Stimulated activated CD4-positive, alpha-beta T cell treated with anti-CD3 and anti-CD28 coated beads, Interleukin-15, amount 100 ng/mL, for 1 hour (primary cell): ENCODE measurements at regions not wholly inside any gene's neighbourhood (a gene's known extent, or its start where the extent isn't known, plus 50 kb on each side); places are given as distances from the start of the nearest gene placed in this dataset.
"Not testable (repeated sequence)": the region's sequence is repeated elsewhere in the genome, so short reads cannot be mapped to it uniquely, and the experiment has no call there.

Experiments used
- DNase-seq, 2 donors: peaks; one replicate each; pipeline ENCODE4 v3.0.0-alpha.2; 2020; ENCODE audit warnings: low read depth in 1 of 2, low spot score in 1 of 2

DNA sequence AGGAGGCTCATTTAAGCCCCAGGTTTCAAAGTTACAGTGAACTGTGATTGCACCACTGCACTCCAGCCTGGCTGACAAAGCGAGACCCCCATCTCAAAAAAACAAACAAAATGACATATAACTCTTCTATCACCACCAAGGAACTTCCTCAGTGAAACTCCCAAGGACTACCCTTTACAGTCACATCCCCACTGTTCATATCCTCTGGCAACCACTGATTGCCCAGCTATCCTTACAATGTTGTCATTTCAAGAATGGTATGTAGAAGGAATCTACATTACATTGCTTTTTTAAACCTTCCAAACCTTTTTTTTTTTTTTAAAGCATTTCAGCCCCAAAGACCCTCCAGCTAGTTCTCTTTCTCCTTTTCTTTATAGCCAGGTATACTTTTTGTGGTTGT, 123.1 kb upstream of the CARMIL1 start:
- DNase-seq = no peak

DNA sequence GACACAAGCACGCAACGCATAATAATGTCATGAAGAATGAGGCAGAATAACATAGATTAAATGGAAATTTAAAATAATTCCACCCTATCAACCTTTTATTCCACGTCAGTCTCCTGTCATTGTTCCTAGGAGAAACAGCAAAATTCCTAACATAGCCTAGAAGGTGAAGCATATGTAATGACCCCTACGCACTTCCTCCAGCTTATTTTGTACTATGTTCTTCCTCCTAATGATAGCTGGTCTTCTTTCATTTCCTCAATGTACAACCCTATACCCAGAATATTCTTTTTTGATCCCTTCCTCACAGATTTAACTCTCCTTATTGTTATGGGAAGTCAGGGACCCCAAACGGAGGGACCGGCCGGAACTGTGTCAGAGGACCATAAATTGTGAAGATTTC, 122.0 kb upstream of the CARMIL1 start:
- DNase-seq = no peak

- DNase-seq = no peak
Measured at GRCh38 chr6:25157842-25158241, 121.3 kb upstream of the CARMIL1 start.

DNA sequence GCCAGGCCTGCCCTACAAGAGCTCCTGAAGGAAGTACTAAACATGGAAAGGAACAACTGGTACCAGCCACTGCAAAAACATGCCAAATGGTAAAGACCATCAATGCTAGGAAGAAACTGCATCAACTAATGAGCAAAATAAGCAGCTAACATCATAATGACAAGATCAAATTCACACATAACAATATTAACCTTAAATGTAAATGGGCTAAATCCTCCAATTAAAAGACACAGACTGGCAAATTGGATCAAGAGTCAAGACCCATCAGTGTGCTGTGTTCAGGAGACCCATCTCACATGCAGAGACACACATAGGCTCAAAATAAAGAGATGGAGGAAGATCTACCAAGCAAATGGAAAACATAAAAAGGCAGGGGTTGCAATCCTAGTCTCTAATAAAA, 119.0 kb upstream of the CARMIL1 start:
- DNase-seq = not testable (repeated sequence)

- no peak for DNase-seq
Measured at GRCh38 chr6:25165177-25165576, 114.0 kb upstream of the CARMIL1 start.

- no peak for DNase-seq
Measured at GRCh38 chr6:25165800-25166199, 113.4 kb upstream of the CARMIL1 start.

- no peak for DNase-seq
Measured at GRCh38 chr6:25166955-25167748, 112.0 kb upstream of the CARMIL1 start.

DNA sequence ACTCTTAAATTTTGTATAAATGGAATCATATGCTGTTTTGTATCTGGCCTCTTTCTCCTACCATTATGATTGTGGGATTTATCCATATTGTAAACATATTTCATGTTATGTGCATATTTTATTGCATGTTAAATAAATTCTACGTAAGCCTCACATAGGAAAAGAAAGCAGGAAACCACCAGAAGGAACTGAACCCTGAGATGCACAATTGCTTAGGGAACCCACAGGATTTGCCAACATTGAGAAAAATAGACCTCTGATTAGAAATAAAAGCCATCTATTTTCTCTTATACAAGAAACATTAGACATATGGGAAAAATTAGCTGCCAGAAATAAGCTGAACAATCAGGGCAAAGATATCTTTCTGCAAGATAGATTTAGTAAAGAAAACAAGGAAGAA, 111.2 kb upstream of the CARMIL1 start:
- DNase-seq = no peak

DNA sequence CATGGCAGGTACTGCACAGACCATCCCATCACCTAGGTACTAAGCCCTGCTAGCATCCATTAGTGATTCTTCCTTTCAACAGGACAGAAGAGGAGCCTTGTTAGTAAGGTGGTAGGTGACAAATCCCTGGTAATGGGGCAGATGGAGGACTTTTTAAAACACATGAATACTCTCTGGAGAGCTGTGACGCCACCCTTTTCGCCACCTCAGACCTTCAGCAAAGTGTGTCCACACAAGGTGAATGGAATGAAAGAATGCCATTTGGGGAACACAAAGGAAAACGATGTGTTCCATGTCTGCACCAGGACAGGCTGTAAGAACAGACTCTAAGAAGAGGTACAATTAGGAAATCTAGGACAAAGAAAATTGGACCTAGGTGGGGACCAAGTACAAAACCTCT, 110.5 kb upstream of the CARMIL1 start:
- no peak for DNase-seq

DNA sequence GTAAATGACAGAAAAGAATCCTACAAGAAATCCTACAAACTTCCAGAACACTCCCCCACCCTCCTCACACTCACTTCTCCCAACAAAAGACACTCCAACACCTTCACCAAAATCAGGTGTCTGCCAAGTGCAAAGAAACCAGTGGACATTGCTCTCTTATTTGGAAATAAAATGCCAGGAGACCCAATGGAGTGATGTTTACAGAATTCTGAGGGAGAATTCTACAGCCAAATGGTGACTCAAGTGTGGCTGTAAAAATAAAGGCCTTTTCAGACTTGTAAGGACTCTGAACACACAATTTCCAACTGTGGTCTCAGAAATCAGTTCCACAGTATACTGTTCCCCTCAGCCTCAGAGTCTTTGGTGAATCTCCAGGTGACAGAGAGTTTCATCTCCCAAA, 109.6 kb upstream of the CARMIL1 start:
- DNase-seq = no peak

- no peak for DNase-seq
Measured at GRCh38 chr6:25169961-25170360, 109.2 kb upstream of the CARMIL1 start.

GRCh38 chr6:25170640-25171039, 108.5 kb upstream of the CARMIL1 start:
- DNase-seq = no peak

DNA sequence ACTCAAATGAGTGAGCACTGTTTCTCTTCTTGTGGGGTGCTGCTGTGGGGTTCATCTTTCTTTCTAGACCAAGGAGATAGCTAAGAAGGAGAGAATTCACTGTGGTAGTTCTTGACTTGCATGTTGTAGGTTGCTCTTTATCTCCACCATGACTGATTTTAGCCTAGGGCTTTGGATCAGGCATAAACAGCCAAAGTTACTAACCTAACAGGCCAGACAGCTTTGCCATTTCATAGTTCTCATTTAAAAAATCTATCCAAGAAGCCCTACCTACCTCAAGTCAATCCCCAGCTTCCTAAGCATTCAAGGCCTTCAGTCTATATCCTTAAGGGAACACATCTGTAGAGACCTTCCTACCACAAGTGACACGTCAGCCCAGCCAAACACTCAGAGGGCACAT, 107.9 kb upstream of the CARMIL1 start:
- no peak for DNase-seq

DNA sequence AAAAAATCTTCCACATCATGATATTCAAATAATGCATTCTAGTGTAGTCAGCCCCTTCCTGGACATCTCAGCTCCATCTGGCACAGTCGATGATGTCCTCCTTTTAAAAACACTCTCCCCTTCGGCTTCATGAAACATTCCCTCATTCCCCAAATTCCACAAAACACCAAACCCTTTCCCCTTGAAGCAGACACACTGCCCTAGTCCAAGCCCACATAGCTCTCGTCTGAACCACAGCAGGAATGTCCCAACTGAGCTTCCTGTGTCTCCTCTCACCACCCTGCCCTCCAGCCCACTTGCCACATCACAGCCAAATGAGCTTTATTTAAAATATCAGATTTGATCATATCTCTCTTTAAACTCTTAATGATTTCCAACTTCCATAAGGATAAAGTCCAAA, 106.4 kb upstream of the CARMIL1 start:
- no peak for DNase-seq

GRCh38 chr6:25173246-25173645, 105.9 kb upstream of the CARMIL1 start:
- no peak for DNase-seq

- DNase-seq = no peak
Measured at GRCh38 chr6:25173951-25174474, 105.2 kb upstream of the CARMIL1 start.

DNA sequence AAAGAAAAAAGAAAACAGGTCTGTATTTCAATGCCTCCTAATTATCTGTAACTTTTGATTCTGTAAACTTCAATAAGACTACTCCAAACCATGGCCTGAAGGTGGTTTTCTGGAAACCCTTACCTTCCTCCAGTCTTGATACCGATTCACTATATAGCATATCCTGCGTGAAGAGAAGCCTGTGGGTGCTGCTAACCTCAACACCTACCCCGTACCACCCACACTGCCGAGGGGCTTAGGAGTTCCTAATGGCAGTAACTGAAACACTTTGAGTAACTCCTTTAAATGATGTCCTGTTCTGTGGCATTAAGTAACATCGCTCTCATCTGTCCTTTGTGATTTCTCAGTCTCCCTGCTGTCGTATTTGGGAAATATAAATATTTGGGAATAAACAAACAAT, 104.5 kb upstream of the CARMIL1 start:
- DNase-seq = no peak

DNA sequence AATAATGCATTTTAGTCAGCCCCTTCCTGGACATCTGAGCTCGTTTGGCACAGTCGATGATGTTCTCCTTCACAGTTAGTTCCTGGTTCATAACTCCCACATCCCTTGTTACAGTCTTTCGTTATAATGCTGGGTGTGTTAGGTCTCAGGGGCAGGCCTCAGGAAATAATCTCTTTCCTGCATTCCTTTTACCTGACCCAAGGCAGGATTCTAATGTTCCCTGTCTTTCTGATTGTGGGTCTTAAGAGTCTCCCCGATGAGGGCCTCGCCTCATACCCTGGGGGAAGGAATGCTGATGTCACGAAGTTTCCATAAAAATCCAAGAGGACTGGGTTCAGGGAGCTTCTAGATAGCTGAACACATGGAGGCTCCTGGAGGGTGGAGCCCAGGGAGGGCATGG, 104.0 kb upstream of the CARMIL1 start:
- no peak for DNase-seq

DNA sequence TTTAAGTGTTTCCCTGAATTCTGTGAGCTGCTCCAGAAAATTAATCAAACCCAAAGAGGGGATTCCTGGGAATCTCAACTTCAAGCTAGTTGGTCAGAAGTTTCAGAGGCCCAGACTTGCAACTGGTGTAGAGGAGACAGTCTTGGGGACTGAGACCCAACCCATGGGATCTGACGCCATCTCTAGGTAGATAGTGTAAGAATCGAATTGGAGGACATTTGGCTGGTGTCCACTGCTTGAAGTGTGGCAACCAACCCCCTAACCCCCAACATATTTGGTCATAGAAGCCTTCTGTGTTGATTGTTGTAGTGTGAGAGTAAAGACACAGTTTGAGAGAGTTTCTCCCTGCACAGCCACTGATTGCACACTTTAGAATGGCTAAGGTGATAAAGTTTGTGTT, 103.5 kb upstream of the CARMIL1 start:
- DNase-seq = no peak

DNA sequence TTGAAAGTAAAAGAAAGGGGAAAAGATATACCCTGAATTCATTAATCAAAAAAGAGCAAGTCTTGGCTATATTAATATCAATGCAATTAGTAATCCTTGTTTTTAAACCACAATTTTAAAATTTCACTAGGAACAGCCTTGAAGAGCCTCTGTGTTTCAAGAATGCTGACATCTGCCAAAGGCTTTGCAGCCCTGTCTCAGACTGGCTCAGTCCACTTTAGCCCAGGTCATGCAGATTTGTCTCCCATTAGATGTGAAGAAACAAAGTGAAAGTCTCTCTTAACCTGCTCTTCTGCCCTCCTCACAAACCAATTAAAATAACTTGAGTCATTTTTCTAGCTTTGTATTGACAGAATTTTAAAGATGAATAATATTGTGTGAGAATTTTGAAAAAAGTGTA, 102.7 kb upstream of the CARMIL1 start:
- DNase-seq = no peak

GRCh38 chr6:25177500-25178028, 101.6 kb upstream of the CARMIL1 start:
- DNase-seq = no peak

- no peak for DNase-seq
Measured at GRCh38 chr6:25178336-25179035, 100.7 kb upstream of the CARMIL1 start.
